HG03520 (cell line): ENCODE measurements at regions not wholly inside any gene's neighbourhood (a gene's known extent, or its start where the extent isn't known, plus 50 kb on each side); places are given as distances from the start of the nearest gene placed in this dataset.
A peak's percentile ranks its signal among the peaks of the same experiment; 100 is the strongest.
"Not testable (repeated sequence)": the region's sequence is repeated elsewhere in the genome, so short reads cannot be mapped to it uniquely, and the experiment has no call there.

Experiments used
- ATAC-seq: cut with Tn5 transposase; IDR thresholded peaks from one replicate; pipeline ENCODE4 v1.9.1; 2021; ENCODE audit warnings: mild to moderate bottlenecking, moderate library complexity; ENCODE audit not compliant: unreplicated experiment

GRCh38 chr10:108582888-108583287, 1340.4 kb downstream of the XPNPEP1 start:
- no peak for ATAC-seq

DNA sequence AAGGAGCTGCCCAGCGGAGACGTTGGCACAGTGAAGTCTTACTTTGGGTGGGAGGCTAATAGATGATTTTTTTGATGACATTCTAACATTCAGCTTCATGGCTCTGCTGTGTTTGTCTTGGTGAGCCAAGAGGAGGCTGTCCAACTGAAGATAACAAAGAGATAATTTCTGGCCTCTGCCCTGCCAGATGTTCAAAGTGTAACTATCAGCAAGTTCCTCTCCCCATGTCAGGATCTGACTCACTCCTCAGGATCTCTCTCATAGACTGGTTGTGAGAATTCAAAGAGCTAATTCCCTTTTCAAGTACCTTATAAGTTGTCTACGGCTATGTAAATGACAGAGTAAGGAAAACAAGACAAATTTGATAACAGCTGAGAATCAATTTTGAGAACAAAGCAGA, 1340.9 kb downstream of the XPNPEP1 start:
- no peak for ATAC-seq

- no peak for ATAC-seq
These were observed 1345.1 kb downstream of the XPNPEP1 start for GRCh38 chr10:108578258-108578657.

DNA sequence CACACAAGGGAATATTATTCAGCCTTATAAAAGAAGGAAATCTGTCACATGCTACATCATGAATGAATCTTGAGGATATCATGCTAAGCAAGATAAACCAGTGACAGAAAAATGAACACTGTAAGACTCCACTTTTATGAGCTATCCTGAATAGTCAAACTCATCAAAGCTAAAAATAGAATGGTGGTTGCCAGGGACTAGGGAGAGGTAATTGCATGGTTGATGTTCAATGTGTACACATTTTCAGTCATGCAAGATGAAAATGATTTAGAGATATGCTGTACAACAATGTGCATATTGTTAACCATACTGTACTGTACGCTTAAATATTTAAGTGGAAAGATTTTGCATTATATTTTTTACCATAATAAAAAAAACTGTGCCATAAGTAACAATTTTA, 1349.1 kb downstream of the XPNPEP1 start:
- ATAC-seq = no peak

GRCh38 chr10:108568824-108569223, 1354.5 kb downstream of the XPNPEP1 start:
- ATAC-seq = no peak

DNA sequence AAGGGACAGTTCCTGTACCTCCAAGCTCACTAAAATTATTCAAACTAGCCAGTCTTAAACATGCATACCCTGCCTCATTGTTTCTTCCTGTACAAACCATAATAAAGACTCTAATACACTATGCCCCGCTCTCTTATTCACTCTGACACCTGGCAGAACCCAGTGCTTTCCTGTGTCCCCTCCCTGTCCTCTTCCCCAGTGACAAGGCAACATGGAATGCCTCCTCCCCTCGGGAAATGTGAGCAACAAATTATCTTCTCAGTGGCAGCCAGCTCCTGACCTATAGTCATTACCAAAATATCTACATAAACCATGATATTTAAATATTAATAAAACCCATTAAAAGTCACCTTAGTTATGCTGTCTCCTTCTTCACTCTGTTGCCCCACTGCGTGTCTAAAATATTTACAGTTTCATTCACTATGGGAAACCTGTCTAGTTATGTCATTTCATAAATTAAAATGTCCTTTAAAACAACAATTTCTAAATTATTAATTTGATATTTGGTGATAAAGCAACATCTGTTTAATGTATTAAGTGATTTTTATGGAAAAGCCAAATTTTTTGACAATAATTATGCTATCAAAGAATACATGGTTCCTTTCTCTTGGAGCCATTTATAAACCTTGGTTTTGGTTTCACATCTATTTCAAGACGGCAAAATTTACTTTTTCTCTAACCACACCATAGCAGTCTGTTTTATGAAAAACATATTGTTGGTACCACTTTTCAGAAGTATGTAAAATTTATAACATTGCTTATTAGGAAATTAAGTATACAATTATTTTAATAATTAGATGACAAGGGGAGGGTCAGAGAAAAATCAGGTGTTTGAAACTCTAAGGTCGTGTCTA, 1355.2 kb downstream of the XPNPEP1 start:
- ATAC-seq = peak; percentile 77

DNA sequence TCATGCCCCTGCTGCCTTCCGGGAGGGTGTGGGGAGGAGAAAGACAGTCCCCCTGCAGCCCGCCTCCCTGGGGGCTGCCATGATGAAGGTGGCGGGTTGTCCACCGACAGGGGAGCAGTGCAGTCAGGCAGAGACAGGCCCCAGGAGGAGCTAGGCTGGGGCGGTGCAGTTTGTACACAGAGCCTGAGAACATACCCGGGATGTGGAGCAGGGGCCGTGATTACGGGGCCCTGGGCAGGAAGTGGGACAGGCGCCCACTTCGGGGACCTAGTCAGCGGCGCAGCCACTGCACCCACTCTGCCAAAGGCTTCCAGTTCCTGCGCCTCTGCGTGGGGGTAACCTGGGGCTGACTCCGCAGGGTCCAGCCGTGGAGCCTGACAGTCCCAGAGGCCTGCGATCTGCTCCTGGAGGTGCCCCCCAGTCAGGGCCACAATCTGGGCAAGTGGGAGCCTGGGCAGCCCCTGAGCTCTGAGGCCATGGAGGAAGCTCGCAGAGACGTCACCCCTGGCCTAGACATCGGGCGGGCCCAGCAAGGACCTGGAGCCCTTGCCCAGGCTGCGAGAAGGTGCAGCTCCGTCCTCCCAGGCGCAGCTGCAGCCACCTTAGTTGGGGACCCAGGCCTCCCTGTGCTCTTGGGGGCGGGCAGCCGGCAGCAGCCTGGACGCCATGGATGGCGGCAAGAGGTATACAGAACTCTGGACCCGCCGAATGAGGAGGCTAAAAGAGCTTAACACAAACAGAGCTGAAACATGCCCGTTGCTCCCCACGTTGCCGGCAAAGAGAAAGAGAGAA, 1356.8 kb downstream of the XPNPEP1 start:
- ATAC-seq = no peak

DNA sequence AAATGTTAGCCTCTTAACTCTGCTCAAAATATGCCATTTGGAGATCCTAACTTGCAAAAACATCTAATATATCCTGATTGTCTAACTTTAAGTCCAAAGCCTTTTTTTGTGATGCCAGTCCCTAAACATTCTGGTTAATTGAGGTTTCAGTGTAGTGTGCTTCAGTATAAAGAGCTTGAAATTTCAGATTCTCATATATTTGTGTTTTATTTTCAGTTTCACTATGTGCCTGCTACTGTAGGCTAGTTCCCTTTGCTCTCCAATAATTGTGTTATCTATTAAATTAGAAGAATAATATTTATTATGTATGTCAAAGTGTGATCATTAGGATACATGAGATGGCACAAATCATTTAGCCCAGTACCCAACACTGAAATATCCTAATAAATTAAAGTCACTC, 1361.2 kb downstream of the XPNPEP1 start:
- ATAC-seq = no peak

- no peak for ATAC-seq
These were observed 1361.7 kb downstream of the XPNPEP1 start for GRCh38 chr10:108561649-108562048.

- ATAC-seq = no peak
These were observed 1362.8 kb downstream of the XPNPEP1 start for GRCh38 chr10:108560488-108560887.

DNA sequence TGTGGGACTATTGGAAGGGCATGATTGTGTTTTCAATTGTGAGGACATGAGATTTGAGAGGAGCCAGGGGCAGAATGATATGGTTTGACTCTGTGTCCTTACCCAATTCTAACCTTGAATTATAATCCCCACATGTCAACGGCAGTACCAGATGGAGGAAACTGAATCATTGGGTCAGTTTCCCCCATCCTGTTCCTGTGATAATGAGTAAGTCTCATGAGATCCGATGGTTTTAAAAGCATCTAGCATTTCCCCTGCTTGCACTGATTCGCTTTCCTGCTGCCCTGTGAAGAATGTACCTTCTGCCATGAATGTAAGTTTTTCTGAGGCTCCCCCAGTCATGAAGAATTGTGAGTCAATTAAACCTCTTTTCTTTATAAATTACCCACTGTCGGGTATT, 1367.1 kb downstream of the XPNPEP1 start:
- no peak for ATAC-seq

DNA sequence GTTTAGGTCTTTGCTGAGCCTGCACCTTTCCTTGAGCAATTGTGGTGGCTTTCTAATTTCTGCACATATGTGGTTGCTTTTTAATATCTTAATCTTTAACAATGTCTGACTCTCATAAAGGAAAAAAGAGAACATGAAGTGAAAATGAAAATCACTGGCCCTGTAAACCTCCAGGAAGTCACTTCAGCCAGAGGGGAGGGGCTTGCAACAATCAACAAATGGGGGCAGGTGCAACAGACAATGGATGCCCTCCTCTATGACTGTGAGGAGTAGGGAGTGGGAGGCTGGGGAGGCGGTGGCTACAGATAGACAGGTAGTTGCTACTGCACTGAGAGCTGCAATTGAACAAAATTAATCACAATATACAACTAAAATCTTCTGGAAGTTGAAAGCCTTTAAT, 1377.4 kb downstream of the XPNPEP1 start:
- ATAC-seq = peak; percentile 88

DNA sequence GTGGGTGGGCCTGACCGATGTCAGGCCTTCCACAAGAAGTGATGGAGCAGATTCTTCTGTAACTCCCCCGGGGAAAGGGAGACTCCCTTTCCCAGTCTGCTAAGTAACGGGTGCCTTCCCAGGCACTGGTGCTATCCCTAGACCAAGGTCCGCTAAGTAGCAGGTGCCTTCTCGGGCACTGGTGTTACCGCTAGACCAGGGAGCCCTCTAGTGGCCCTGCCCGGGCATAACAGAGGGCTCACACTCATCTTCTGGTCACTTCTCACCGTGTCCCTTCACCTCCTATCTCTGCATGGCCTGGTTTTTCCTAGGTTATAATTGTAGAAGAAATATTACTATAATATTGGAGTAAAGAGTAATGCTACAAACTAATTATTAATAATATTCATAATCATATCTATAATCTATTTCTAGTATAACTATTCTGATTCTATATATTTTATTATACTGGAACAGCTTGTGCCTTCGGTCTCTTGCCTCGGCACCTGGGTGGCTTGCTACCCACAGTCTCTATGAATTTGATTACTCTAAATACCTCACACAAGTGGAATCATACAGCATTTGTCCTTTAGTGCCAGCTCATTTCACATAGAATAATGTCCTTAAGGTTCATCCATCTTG, 1378.7 kb downstream of the XPNPEP1 start:
- ATAC-seq = peak; percentile 73

DNA sequence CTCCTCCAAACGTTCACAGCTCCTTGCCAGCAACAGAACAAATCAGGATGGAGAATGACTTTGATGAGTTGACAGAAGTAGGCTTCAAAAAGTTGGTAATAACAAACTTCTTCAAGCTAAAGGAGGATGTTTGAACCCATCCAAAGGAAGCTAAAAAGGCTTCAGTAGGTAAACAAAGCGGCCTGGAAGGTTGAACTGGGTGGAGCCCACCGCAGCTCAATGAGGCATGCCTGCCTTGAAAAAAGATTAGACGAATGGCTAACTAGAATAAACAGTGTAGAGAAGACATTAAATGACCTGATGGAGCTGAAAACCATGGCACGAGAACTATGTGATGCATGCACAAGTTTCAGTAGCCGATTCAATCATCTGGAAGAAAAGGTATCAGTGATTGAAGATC, 1369.0 kb upstream of the SORCS1 start:
- ATAC-seq = not testable (repeated sequence)

- no peak for ATAC-seq
These were observed 1358.7 kb upstream of the SORCS1 start for GRCh38 chr10:108523016-108523800.

DNA sequence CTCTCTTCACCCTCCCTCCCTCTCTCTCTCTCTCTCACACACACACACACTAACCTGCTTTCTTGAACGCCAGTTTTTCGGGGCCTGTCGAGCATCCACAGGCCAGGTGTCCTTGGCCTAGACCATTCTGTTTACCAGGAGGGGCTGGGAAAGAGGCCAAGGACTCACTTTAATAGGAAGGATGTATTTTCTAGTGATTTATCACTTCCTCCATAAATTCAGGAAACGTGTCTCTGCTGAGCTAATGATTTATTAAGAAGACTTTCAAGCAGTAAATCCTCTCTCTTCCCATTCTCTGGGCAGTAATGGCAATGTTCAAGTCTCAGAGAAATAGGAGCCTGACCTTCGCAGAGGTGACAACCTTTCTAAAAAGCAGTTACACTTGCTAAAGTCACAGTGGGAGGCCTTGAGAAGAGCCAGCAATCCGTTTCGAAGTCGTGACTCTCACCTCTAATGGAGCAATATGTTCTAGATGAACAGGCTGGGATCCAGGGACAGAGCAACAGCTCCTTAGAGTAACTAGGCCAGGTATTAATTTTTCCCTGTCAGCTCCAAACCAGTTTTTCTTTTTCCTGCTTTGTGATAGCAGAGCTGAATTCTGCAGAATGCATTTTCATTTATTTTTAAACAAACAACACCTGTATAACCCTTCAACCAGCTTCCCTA, 1357.5 kb upstream of the SORCS1 start:
- ATAC-seq = no peak

- ATAC-seq = no peak
These were observed 1351.3 kb upstream of the SORCS1 start for GRCh38 chr10:108515821-108516220.

DNA sequence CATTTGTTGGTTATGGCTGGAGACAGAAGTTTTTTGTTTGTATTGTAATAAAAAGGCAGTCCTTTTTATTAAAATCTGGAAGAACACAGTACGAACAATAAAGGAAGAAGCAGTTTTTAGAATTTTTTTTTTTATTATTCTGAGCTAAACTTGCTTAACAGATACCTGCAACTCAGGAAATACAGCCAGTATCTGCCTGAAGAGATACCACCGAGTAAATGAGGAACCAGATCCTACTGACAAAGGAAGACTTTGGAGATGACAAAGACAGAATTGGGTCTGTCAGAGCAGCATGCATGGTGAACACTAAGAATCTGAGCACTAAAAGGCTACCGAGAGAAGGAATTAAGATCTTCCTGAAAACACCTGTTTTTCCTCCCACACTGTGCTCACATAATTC, 1335.9 kb upstream of the SORCS1 start:
- ATAC-seq = no peak

GRCh38 chr10:108496106-108496505, 1331.6 kb upstream of the SORCS1 start:
- no peak for ATAC-seq

DNA sequence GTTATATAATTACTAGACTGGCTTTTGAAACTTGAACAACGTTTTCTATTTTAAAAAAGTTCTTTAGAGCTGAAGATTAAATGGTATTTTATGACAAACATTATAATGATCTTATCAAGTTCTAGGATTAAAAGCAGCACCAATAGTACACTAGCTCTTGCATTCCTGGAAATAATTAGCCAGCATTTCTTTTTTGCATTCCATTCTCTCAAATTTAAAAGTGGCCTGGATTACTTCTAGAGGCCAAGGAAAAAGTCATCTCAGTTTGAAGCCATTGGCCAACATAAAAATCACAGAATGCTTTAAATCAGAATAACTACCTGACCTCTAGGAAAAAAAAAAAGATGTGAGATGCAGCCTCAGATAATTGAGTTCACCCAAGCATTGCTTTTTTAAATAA, 1326.4 kb upstream of the SORCS1 start:
- no peak for ATAC-seq
